Stimulated activated CD4-positive, alpha-beta T cell treated with anti-CD3 and anti-CD28 coated beads, Interleukin-15, amount 100 ng/mL, for 48 hours (primary cell): ENCODE measurements at regions not wholly inside any gene's neighbourhood (a gene's known extent, or its start where the extent isn't known, plus 50 kb on each side); places are given as distances from the start of the nearest gene placed in this dataset.

Source experiments
- DNase-seq, 2 donors: peaks; one replicate each; pipeline ENCODE4 v3.0.0-alpha.2; 2020; ENCODE audit warnings: low read depth in 2 of 2

GRCh38 chr22:22395245-22395644 is 113.3 kb downstream of the ZNF280B start:
- DNase-seq: no peak

GRCh38 chr22:22396741-22397291 is 111.7 kb downstream of the ZNF280B start:
- no peak for DNase-seq

GRCh38 chr22:22397292-22397870 is 111.2 kb downstream of the ZNF280B start:
- DNase-seq: no peak

- DNase-seq: no peak
Observed at GRCh38 chr22:22397875-22398524, 110.5 kb downstream of the ZNF280B start.

GRCh38 chr22:22398530-22399327 is 109.8 kb downstream of the ZNF280B start:
- DNase-seq: no peak

- no peak for DNase-seq
Observed at GRCh38 chr22:22400099-22400498, 108.4 kb downstream of the ZNF280B start.

GRCh38 chr22:22400964-22401363 is 107.6 kb downstream of the ZNF280B start:
- no peak for DNase-seq

- DNase-seq: no peak
Observed at GRCh38 chr22:22401381-22401780, 107.2 kb downstream of the ZNF280B start.

- no peak for DNase-seq
Observed at GRCh38 chr22:22403306-22403705, 105.2 kb downstream of the ZNF280B start.

- no peak for DNase-seq
Observed at GRCh38 chr22:22403771-22404170, 104.8 kb downstream of the ZNF280B start.

- DNase-seq: no peak
Observed at GRCh38 chr22:22404598-22405284, 103.8 kb downstream of the ZNF280B start.

GRCh38 chr22:22406445-22407027 is 102.0 kb downstream of the ZNF280B start:
- DNase-seq: no peak

- no peak for DNase-seq
Observed at GRCh38 chr22:22407061-22407460, 101.5 kb downstream of the ZNF280B start.

GRCh38 chr22:22408269-22408668 is 100.3 kb downstream of the ZNF280B start:
- no peak for DNase-seq

GRCh38 chr22:22408731-22409696 is 99.5 kb downstream of the ZNF280B start:
- DNase-seq: no peak

- no peak for DNase-seq
Observed at GRCh38 chr22:22410121-22410520, 98.4 kb downstream of the ZNF280B start.

- no peak for DNase-seq
Observed at GRCh38 chr22:22410677-22411076, 97.9 kb downstream of the ZNF280B start.

- DNase-seq: no peak
Observed at GRCh38 chr22:22414266-22414665, 94.3 kb downstream of the ZNF280B start.

- no peak for DNase-seq
Observed at GRCh38 chr22:22417495-22418162, 90.9 kb downstream of the ZNF280B start.

- DNase-seq: no peak
Observed at GRCh38 chr22:22418163-22418549, 90.4 kb downstream of the ZNF280B start.
